Nephron progenitor cell (in vitro differentiated cells): ENCODE measurements at regions not wholly inside any gene's neighbourhood (a gene's known extent, or its start where the extent isn't known, plus 50 kb on each side); places are given as distances from the start of the nearest gene placed in this dataset.

ENCODE experiments used
- DNase-seq: peaks from one replicate; pipeline ENCODE4 v3.0.0; 2021
- H3K27ac Mint-ChIP-seq: 2 replicates; pipeline ENCODE4 v1.8.0; 2021; ENCODE audit warnings: mild to moderate bottlenecking, moderate library complexity, mixed read lengths
- H3K27me3 Mint-ChIP-seq: 2 replicates; pipeline ENCODE4 v1.8.0; 2021; ENCODE audit warnings: mild to moderate bottlenecking, low read depth, mixed read lengths; ENCODE audit not compliant: poor library complexity
- H3K36me3 Mint-ChIP-seq: 2 replicates; pipeline ENCODE4 v1.8.0; 2021; ENCODE audit warnings: low read depth, mixed read lengths
- H3K4me1 Mint-ChIP-seq: 2 replicates; pipeline ENCODE4 v1.8.0; 2021; ENCODE audit warnings: mixed read lengths
- H3K4me3 Mint-ChIP-seq: 2 replicates; pipeline ENCODE4 v1.8.0; 2021; ENCODE audit warnings: mild to moderate bottlenecking, moderate library complexity, mixed read lengths
- H3K9me3 Mint-ChIP-seq: 2 replicates; pipeline ENCODE4 v1.8.0; 2021; ENCODE audit warnings: mild to moderate bottlenecking, moderate library complexity, mixed read lengths
- TF ChIP-seq, protein P1 (sequence below): fragments of 200-600 bp; sonication (generic); IDR thresholded peaks from 2 replicates; pipeline ENCODE4 v1.5.0; 2021; ENCODE audit warnings: antibody characterized with exemption

DNA sequence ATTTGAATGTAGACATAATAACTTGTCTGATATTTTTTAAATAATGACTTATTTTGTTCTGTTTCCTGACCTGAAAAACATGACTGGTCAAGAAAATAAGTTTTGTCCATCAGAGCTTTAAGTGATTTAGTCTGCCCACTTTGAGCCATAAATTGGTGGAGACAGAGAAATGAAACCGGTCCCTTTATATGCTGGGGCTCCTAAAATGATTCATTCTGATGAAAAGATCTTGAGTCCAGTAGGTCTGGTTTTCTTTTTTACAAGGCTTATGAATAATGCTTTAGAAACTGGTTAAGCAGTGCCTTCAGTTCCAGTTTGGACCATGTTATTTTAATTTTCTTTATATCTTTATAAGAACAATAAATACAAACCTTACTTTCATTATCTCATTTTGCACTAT lies 293.2 kb downstream of the DIPK2A start:
- Mint-ChIP-seq H3K27ac (no peak overlapping the region), H3K27me3 (no peaks in the 10 kb centered on the region), H3K36me3 (no peaks in the 10 kb centered on the region), H3K4me1 (no peaks in the 10 kb centered on the region), H3K4me3 (no peak overlapping the region), H3K9me3 (no peaks in the 10 kb centered on the region)
- TF ChIP-seq, protein P1, sequence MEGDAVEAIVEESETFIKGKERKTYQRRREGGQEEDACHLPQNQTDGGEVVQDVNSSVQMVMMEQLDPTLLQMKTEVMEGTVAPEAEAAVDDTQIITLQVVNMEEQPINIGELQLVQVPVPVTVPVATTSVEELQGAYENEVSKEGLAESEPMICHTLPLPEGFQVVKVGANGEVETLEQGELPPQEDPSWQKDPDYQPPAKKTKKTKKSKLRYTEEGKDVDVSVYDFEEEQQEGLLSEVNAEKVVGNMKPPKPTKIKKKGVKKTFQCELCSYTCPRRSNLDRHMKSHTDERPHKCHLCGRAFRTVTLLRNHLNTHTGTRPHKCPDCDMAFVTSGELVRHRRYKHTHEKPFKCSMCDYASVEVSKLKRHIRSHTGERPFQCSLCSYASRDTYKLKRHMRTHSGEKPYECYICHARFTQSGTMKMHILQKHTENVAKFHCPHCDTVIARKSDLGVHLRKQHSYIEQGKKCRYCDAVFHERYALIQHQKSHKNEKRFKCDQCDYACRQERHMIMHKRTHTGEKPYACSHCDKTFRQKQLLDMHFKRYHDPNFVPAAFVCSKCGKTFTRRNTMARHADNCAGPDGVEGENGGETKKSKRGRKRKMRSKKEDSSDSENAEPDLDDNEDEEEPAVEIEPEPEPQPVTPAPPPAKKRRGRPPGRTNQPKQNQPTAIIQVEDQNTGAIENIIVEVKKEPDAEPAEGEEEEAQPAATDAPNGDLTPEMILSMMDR: no peak
- no peak for DNase-seq

DNA sequence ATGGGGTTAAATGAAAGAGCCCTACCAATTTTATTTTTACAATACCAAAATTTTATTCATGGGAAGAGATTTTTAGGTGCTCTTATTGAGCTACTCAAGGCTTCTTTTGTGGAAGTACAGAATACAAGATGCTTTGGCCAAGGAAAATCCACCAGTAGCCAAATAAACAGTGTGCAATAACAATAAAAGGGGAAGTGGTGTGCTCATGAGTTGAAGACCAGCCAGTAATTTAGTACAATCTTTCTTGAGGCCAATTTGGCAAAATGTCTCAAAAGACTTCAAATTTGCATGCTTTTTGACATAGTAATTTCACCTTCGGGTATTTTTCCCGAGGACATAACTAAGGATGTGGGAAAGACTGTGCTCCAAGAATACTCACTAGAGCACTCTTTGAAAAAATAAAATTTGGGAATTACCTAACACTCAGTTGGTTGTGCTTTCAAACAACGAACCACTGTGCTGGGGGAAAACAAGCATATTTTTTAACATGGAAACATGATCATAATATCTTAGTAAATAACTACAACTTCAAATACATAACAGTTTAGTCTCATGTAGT lies 294.0 kb downstream of the DIPK2A start:
- Mint-ChIP-seq H3K9me3 (no peaks in the 10 kb centered on the region), H3K27ac (no peak overlapping the region), H3K4me1 (no peaks in the 10 kb centered on the region), H3K4me3 (no peak overlapping the region), H3K27me3 (peaks cover 3% of the 10 kb centered on the region), H3K36me3 (no peaks in the 10 kb centered on the region)
- TF ChIP-seq, protein P1: no peak
- DNase-seq: no peak

DNA sequence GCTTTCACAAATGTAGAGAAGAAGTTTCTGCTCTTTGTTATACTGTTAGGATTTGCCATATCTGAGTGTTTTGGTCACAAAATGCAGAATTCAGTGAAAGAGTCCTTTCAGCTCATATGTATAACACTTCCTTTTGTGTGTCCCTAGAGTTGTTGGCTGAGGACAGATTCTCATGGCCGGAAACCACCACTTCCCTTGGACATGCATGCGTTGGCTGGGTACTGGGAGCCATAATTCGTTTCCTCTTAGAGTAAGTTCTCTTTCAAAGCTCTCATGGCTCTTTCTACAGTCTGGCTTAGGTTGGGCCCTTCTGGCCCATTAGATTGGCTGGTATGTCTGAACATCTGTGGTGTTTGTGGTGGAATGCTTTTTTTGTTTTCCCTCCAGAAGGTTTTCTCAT lies 298.5 kb downstream of the DIPK2A start:
- TF ChIP-seq, protein P1: no peak
- H3K4me3 Mint-ChIP-seq: no peak overlapping the region
- peaks cover 4% of the 10 kb centered on the region for H3K27me3 Mint-ChIP-seq
- H3K36me3 Mint-ChIP-seq: no peaks in the 10 kb centered on the region
- DNase-seq: no peak
- no peaks in the 10 kb centered on the region for H3K9me3 Mint-ChIP-seq
- H3K4me1 Mint-ChIP-seq: peaks cover 36% of the 10 kb centered on the region
- no peak overlapping the region for H3K27ac Mint-ChIP-seq

DNA sequence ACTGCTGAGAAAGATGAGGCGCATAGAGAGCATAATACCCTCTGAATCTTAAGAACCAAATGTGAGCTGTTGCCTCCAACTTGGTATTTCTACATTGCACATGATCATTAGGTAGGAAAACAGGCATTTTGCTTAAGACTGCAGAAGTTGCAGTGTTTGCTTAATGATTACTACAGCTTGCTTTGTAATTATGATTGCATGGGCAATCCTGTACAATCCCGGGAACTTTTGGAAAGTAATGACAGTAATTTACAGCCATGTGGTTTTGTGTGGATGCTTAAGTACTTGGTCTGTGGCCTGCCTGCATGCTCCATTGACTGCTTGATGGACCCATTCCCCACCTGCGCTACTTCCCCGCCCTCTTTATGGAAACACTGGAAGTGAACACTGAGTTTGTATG lies 301.1 kb downstream of the DIPK2A start:
- peaks cover 36% of the 10 kb centered on the region for H3K4me1 Mint-ChIP-seq
- no peak overlapping the region for H3K4me3 Mint-ChIP-seq
- TF ChIP-seq, protein P1: no peak
- no peaks in the 10 kb centered on the region for H3K36me3 Mint-ChIP-seq
- H3K27me3 Mint-ChIP-seq: peaks cover 4% of the 10 kb centered on the region
- DNase-seq: peak; percentile 42
- no peaks in the 10 kb centered on the region for H3K9me3 Mint-ChIP-seq
- no peak overlapping the region for H3K27ac Mint-ChIP-seq

DNA sequence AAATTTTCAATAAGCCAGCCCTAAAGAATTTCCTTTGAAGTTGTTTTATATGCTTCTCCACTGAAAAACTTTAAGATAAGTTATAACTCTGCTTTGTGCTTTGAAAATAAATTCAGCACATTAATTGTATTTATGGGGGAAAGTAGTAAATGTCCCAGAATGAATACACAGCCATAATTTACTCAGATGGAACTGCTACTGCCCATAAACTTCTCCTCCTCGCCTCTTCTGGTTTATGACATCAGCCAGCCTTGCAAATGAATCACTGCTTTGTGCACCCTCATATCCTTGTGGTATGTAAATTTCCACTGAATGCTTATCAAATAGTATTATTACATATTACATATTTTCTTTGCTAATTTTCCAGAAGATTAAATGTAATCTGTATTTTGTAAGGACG lies 302.0 kb downstream of the DIPK2A start:
- H3K9me3 Mint-ChIP-seq: no peaks in the 10 kb centered on the region
- peaks cover 36% of the 10 kb centered on the region for H3K4me1 Mint-ChIP-seq
- H3K36me3 Mint-ChIP-seq: no peaks in the 10 kb centered on the region
- DNase-seq: peak; percentile 1
- H3K27ac Mint-ChIP-seq: no peak overlapping the region
- H3K4me3 Mint-ChIP-seq: no peak overlapping the region
- TF ChIP-seq, protein P1: no peak
- H3K27me3 Mint-ChIP-seq: peaks cover 4% of the 10 kb centered on the region

DNA sequence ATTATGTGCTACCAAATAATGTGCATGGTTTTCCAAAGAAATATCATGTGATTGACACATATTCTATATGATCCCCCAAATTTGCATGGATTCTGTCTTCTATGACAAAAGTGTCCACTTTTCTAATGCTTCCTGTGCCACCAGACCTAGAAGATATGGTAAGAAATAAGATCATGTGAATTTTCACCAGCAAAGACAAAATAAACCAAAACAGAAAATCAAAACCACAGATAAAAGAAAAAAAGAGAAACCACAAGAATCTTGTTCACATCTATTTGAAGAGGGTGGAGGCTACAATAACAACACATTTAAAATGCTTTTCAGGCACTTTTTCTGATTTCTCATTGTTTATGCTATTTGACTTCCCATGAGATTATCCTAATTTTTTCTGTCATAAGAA lies 303.4 kb downstream of the DIPK2A start:
- no peak overlapping the region for H3K4me3 Mint-ChIP-seq
- no peak for DNase-seq
- H3K27ac Mint-ChIP-seq: no peak overlapping the region
- H3K36me3 Mint-ChIP-seq: no peaks in the 10 kb centered on the region
- peaks cover 4% of the 10 kb centered on the region for H3K27me3 Mint-ChIP-seq
- H3K4me1 Mint-ChIP-seq: peaks cover 36% of the 10 kb centered on the region
- no peaks in the 10 kb centered on the region for H3K9me3 Mint-ChIP-seq
- TF ChIP-seq, protein P1: no peak
